Common myeloid progenitor, CD34-positive (primary cell): ENCODE measurements at regions not wholly inside any gene's neighbourhood (a gene's known extent, or its start where the extent isn't known, plus 50 kb on each side); places are given as distances from the start of the nearest gene placed in this dataset.
"Not testable (repeated sequence)": the region's sequence is repeated elsewhere in the genome, so short reads cannot be mapped to it uniquely, and the experiment has no call there.

Experiments used
- CTCF ChIA-PET: fragments of 350-600 bp; sonication (Branson Sonifier 250); formaldehyde crosslinking; loops from one replicate; lab custom pipeline; 2021; ENCODE audit warnings: antibody characterized with exemption; lab: Charles Lee
- POLR2A ChIA-PET: fragments of 350-600 bp; sonication (Branson Sonifier 250); formaldehyde crosslinking; loops from one replicate; lab custom pipeline; 2021; ENCODE audit warnings: antibody characterized with exemption; lab: Charles Lee
- DNase-seq, 3 donors: peaks; one replicate each; pipeline versions ENCODE4 v3.0.0 to v3.0.0-alpha.2; 2013
- H3K27ac ChIP-seq, 2 experiments: 1 replicate in 1 of 2; 2 replicates in 1 of 2; pipeline ENCODE4 v1.7.0; 2013; ENCODE audit warnings: inconsistent platforms in 2 of 2, low read length in 2 of 2, mild to moderate bottlenecking in 2 of 2, low read depth in 1 of 2, moderate library complexity in 1 of 2; ENCODE audit not compliant: severe bottlenecking in 2 of 2, insufficient read depth in 1 of 2, poor library complexity in 1 of 2
- H3K27me3 ChIP-seq, 5 experiments: replicated peaks in 2 of 5; 1 replicate in 3 of 5; 2 replicates in 2 of 5; pipeline versions ENCODE4 v1.6.1 to v1.7.0; 2013; ENCODE audit warnings: low read length in 4 of 5, mild to moderate bottlenecking in 2 of 5, moderate library complexity in 2 of 5, inconsistent platforms in 1 of 5; ENCODE audit not compliant: insufficient read depth in 5 of 5, control insufficient read depth in 4 of 5
- H3K36me3 ChIP-seq, 4 experiments: 1 replicate in 2 of 4; 2 replicates in 2 of 4; pipeline versions ENCODE4 v1.6.1 to v1.7.0; 2013; ENCODE audit warnings: low read length in 3 of 4, control low read depth in 1 of 4, mild to moderate bottlenecking in 1 of 4; ENCODE audit not compliant: control insufficient read depth in 4 of 4, insufficient read depth in 4 of 4
- H3K4me1 ChIP-seq, 4 experiments: 1 replicate in 3 of 4; 2 replicates in 1 of 4; pipeline versions ENCODE4 v1.6.1 to v1.7.1; 2013; ENCODE audit warnings: low read length in 3 of 4, mild to moderate bottlenecking in 3 of 4, control low read depth in 1 of 4, inconsistent platforms in 1 of 4, moderate library complexity in 1 of 4; ENCODE audit not compliant: control insufficient read depth in 4 of 4, insufficient read depth in 4 of 4; ENCODE audit errors: control extremely low read depth in 1 of 4
- H3K4me3 ChIP-seq, 7 experiments: 1 replicate in 4 of 7; 2 replicates in 3 of 7; pipeline versions ENCODE4 v1.5.1 to v1.7.0; 2013; ENCODE audit warnings: mild to moderate bottlenecking in 7 of 7, low read length in 6 of 7, moderate library complexity in 6 of 7, inconsistent platforms in 2 of 7, low read depth in 2 of 7, control low read depth in 1 of 7; ENCODE audit not compliant: insufficient read depth in 4 of 7, control insufficient read depth in 1 of 7; ENCODE audit errors: extremely low read depth in 1 of 7
- H3K9me3 ChIP-seq, 5 experiments: 1 replicate in 4 of 5; 2 replicates in 1 of 5; pipeline versions ENCODE4 v1.6.1 to v1.7.1; 2013; ENCODE audit warnings: low read length in 4 of 5, mild to moderate bottlenecking in 2 of 5, inconsistent platforms in 1 of 5, low read depth in 1 of 5, moderate library complexity in 1 of 5; ENCODE audit not compliant: control insufficient read depth in 4 of 5, insufficient read depth in 2 of 5; ENCODE audit errors: control extremely low read depth in 1 of 5
- WGBS: methylation state at CpG from one replicate; pipeline ENCODE4 v1.1.5; 2013; ENCODE audit not compliant: insufficient coverage; 5-methylcytosine and 5-hydroxymethylcytosine counted together

DNA sequence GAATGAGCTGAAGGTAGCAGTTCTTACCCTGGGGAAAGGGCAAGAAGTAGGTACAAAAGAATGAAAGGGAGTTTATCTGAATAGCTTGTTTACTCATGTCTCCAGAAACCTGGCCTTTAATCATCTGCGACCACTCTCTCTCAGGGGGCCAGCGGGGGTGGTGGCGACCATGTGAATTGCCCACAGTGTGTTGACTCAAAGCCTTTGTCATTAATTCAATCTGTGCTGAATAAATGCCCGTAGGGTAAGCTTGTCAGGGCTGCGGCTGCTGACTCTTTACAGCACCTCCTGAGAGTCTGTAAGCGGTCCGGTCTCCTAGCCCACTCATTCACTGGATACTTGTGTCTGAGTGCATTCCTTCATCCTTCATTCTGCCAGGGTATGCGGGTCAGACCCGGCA lies 874.4 kb downstream of the SLC6A15 start:
- ChIA-PET CTCF (no interaction called here), POLR2A (interaction anchor here (0.6 kb wide), 1 partner anchor 17 kb away, joined by 3 read pairs; no protein-coding TSS in a partner anchor)
- 81% methylated on average over 9 of the region's 9 CpGs for WGBS
- H3K36me3 ChIP-seq, result no peaks in the 10 kb centered on the region
- no peak overlapping the region for H3K27ac ChIP-seq
- H3K27me3 ChIP-seq, result no peaks in the 10 kb centered on the region
- H3K4me3 ChIP-seq, result no peak overlapping the region
- H3K4me1 ChIP-seq, result no peaks in the 10 kb centered on the region
- DNase-seq, result no peak
- peaks cover 0 to 2% (median 0%) of the 10 kb centered on the region in 5 experiments for H3K9me3 ChIP-seq

DNA sequence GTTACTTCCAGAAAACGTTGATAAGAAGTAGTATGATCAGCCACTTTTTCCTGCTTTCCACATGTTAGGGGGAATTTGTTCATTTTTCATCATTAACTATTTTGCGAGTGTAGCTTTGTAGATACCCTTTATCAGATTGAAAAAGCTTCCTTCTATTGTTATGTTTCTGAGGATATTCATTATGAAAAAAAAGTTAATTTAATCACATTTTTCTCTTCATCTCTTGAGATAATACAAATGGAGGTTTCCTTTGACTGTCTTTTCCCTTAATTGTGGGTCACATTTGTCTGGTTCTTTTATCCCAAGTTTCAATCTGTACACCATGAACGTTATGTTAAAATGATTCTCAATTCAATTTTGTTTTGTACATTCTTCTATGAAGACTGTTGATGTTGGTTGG lies 875.7 kb downstream of the SLC6A15 start:
- peaks cover 0 to 10% (median 0%) of the 10 kb centered on the region in 5 experiments for H3K9me3 ChIP-seq
- no peaks in the 10 kb centered on the region for H3K36me3 ChIP-seq
- no peak overlapping the region for H3K4me3 ChIP-seq
- DNase-seq, result no peak
- no CpG with 5 or more reads among the region's 3 CpGs for WGBS
- no peaks in the 10 kb centered on the region for H3K4me1 ChIP-seq
- ChIA-PET POLR2A (no interaction called here), CTCF (no interaction called here)
- no peaks in the 10 kb centered on the region for H3K27me3 ChIP-seq
- no peak overlapping the region for H3K27ac ChIP-seq

DNA sequence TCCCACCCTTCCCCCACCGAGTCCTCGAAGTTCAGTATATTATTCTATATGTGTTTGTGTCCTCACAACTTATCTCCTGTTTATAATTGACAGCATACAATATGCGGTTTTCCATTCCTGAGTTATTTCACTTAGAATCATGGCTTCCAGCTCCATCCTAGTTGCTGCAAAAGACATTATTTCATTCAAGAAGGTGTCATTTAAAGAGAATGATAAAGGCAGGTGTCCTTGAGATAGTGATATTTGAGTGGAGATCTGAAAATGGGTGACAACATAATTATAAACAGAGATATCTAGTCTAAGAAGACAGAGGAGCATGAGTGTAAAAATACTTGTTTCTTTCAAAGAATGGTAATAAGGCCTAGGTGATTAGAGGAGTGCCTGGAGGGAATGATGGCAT lies 876.8 kb downstream of the SLC6A15 start:
- Histone ChIP-seq H3K9me3 (peaks cover 0 to 10% (median 0%) of the 10 kb centered on the region in 5 experiments), H3K27ac (no peak overlapping the region), H3K4me3 (no peak overlapping the region), H3K36me3 (no peaks in the 10 kb centered on the region), H3K4me1 (no peaks in the 10 kb centered on the region), H3K27me3 (no peaks in the 10 kb centered on the region)
- ChIA-PET CTCF (no interaction called here), POLR2A (no interaction called here)
- DNase-seq, result no peak
- no CpG with 5 or more reads among the region's 3 CpGs for WGBS

DNA sequence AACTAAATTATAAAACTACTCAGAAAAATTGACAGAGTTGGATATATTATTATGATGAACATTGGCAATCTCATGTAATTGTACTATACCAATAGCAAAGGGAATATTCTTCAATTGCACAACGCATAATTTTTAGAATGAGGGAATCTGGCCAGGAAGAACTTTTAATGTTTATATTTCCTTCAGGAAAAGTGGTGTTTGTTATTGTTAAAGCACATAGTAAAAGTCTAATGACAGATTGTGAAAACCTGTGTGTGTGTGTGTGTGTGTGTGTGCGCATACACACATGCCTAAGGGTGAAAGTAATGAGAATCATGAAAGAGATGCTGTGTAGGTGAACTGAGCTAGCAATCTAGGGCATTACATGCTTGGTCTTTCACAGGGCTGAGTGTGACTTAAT lies 877.7 kb downstream of the SLC6A15 start:
- no peaks in the 10 kb centered on the region for H3K27me3 ChIP-seq
- peaks cover 0 to 10% (median 0%) of the 10 kb centered on the region in 5 experiments for H3K9me3 ChIP-seq
- 100% methylated on average over 1 of the region's 2 CpGs for WGBS
- H3K4me1 ChIP-seq, result no peaks in the 10 kb centered on the region
- H3K4me3 ChIP-seq, result no peak overlapping the region
- CTCF ChIA-PET, result no interaction called here
- DNase-seq, result no peak
- POLR2A ChIA-PET, result no interaction called here
- H3K36me3 ChIP-seq, result no peaks in the 10 kb centered on the region
- no peak overlapping the region for H3K27ac ChIP-seq

DNA sequence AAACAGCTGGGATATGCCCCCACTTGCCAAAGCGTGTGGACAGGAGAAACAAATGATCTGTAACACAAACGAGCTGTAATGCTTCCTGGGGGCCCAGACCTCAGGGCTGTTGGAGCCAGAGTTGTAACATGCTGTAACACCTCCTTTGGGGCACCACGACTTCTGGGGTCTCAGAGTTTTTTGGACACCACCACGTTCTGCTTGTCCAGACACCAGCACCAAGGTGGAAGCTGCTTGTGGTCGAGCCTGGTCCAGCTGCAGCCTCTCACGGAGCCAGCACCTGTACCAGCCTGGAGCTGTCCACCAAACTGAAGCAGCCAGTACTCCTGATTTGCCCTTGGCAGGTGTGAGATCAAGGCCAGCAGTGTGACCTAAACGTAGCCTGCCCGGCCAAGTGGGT lies 879.4 kb downstream of the SLC6A15 start:
- Histone ChIP-seq H3K27ac (no peak overlapping the region), H3K36me3 (no peaks in the 10 kb centered on the region), H3K27me3 (no peaks in the 10 kb centered on the region), H3K9me3 (peaks cover 0 to 10% (median 0%) of the 10 kb centered on the region in 5 experiments), H3K4me1 (no peaks in the 10 kb centered on the region), H3K4me3 (no peak overlapping the region)
- WGBS, result 92% methylated on average over 8 of the region's 8 CpGs
- DNase-seq, result no peak
- ChIA-PET POLR2A (no interaction called here), CTCF (no interaction called here)

DNA sequence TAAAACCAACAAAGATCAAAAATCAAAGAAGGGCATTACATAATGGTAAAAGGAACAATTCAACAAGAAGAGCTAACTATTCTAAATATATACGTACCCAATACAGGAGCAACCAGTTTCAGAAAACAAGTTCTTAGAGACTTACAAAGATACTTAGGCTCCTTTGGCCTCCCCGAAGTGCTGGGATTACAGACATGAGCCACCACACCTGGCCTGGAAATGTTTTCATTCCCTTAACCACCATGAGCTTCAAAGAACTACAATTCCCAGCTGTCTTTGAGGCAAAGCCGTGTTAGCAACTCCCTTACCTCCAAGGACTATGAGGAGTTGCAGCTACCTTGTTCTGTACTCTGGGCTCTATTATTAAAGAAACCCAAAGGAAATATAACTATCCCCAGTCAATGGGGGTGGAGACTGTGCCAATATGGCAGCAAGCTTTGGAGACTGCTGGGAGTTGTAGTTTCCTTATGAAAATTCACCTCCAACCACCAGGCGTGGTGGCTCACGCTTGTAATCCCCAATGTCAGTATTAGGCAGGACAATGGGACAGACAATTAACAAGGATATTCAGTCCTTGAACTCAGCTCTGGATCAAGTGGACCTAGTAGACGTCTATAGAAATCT lies 893.9 kb downstream of the SLC6A15 start:
- CTCF ChIA-PET, H3K4me3 ChIP-seq, POLR2A ChIA-PET, H3K9me3 ChIP-seq, H3K36me3 ChIP-seq, DNase-seq, H3K27ac ChIP-seq, H3K27me3 ChIP-seq, H3K4me1 ChIP-seq: not testable (repeated sequence)
- WGBS, result 97% methylated on average over 3 of the region's 6 CpGs

DNA sequence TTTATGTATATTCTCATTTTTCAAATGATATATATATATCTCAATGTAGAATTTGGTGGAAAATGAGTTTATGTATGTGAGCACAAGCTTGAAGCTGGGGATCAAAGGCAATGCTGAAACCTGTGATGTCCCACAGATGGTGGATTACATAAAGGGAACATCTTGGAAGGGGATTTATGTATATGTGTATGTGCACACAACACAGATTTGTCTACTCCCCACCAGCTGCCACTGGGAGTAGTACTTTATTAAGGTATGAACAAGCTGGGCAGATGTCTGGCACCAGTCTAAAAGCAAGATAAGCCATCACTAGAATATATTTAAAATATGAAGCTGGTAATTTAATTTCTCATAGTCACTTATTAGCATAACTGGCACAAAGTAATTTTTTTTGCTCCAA lies 895.6 kb downstream of the SLC6A15 start:
- POLR2A ChIA-PET, result no interaction called here
- no peak overlapping the region for H3K4me3 ChIP-seq
- H3K9me3 ChIP-seq, result peaks cover 0 to 4% (median 0%) of the 10 kb centered on the region in 5 experiments
- CTCF ChIA-PET, result no interaction called here
- no peak for DNase-seq
- H3K36me3 ChIP-seq, result no peaks in the 10 kb centered on the region
- H3K4me1 ChIP-seq, result no peaks in the 10 kb centered on the region
- no peak overlapping the region for H3K27ac ChIP-seq
- no peaks in the 10 kb centered on the region for H3K27me3 ChIP-seq
